Endodermal cell (in vitro differentiated cells): ENCODE measurements at regions not wholly inside any gene's neighbourhood (a gene's known extent, or its start where the extent isn't known, plus 50 kb on each side); places are given as distances from the start of the nearest gene placed in this dataset.
A peak's percentile ranks its signal among the peaks of the same experiment; 100 is the strongest.

ENCODE experiments used
- DNase-seq: peaks from one replicate; pipeline ENCODE4 v3.0.0-alpha.2; 2017
- H3K27ac ChIP-seq: 2 replicates; pipeline ENCODE4 v1.5.1; 2013; ENCODE audit warnings: mild to moderate bottlenecking, low read depth, low read length, moderate library complexity
- H3K27me3 ChIP-seq: 2 replicates; pipeline ENCODE4 v1.6.1; 2013; ENCODE audit warnings: mild to moderate bottlenecking, low read length, moderate library complexity; ENCODE audit not compliant: insufficient read depth, control insufficient read depth, poor library complexity, severe bottlenecking
- H3K36me3 ChIP-seq: 2 replicates; pipeline ENCODE4 v1.7.0; 2013; ENCODE audit warnings: mild to moderate bottlenecking, low read length, moderate library complexity; ENCODE audit not compliant: control insufficient read depth, insufficient read depth
- H3K4me1 ChIP-seq: one replicate; pipeline ENCODE4 v1.7.0; 2013; ENCODE audit warnings: low read length; ENCODE audit not compliant: control insufficient read depth, insufficient read depth
- H3K4me3 ChIP-seq: 2 replicates; pipeline ENCODE4 v1.5.1; 2013; ENCODE audit warnings: mild to moderate bottlenecking, low read length, moderate library complexity
- H3K9ac ChIP-seq: 2 replicates; pipeline ENCODE4 v1.6.1; 2013; ENCODE audit warnings: mild to moderate bottlenecking, low read length, moderate library complexity; ENCODE audit not compliant: poor library complexity, severe bottlenecking; ENCODE audit errors: extremely low read depth
- H3K9me3 ChIP-seq: 2 replicates; pipeline ENCODE4 v1.6.1; 2013; ENCODE audit warnings: mild to moderate bottlenecking, low read length, moderate library complexity; ENCODE audit not compliant: control insufficient read depth
- H3K27ac Mint-ChIP-seq: 2 replicates; pipeline ENCODE4 v1.8.0; 2020; ENCODE audit warnings: mixed read lengths
- H3K27me3 Mint-ChIP-seq: 2 replicates; pipeline ENCODE4 v1.8.0; 2021; ENCODE audit warnings: mild to moderate bottlenecking, mixed read lengths; ENCODE audit not compliant: insufficient read depth
- H3K36me3 Mint-ChIP-seq: 2 replicates; pipeline ENCODE4 v1.8.0; 2020; ENCODE audit warnings: low read depth, mixed read lengths
- H3K4me1 Mint-ChIP-seq: 2 replicates; pipeline ENCODE4 v1.8.0; 2020; ENCODE audit warnings: mixed read lengths
- H3K4me3 Mint-ChIP-seq: 2 replicates; pipeline ENCODE4 v1.8.0; 2020; ENCODE audit warnings: mild to moderate bottlenecking, moderate library complexity, mixed read lengths
- H3K9me3 Mint-ChIP-seq: 2 replicates; pipeline ENCODE4 v1.8.0; 2020; ENCODE audit warnings: mild to moderate bottlenecking, mixed read lengths
- CTCF ChIP-seq: fragments of 200-600 bp; sonication (generic); conservative IDR thresholded peaks from 2 replicates; pipeline ENCODE4 v1.5.0; 2021; ENCODE audit warnings: antibody characterized with exemption, mild to moderate bottlenecking
- WGBS, 2 experiments: methylation state at CpG; one replicate each; pipeline versions ENCODE4 v1.1.5 to v1.1.7; 2013; ENCODE audit warnings: missing lambda C conversion rate in 2 of 2, mixed read lengths in 1 of 2; ENCODE audit not compliant: insufficient coverage in 1 of 2, insufficient read length in 1 of 2; 5-methylcytosine and 5-hydroxymethylcytosine counted together

GRCh38 chr6:145075425-145075824, 659.9 kb downstream of the EPM2A start:
- no peaks in the 10 kb centered on the region for H3K36me3 ChIP-seq
- no peaks in the 10 kb centered on the region for H3K27me3 ChIP-seq
- Mint-ChIP-seq H3K4me3 (no peak overlapping the region), H3K9me3 (peaks cover 8% of the 10 kb centered on the region), H3K27ac (no peak overlapping the region), H3K27me3 (no peaks in the 10 kb centered on the region), H3K4me1 (no peaks in the 10 kb centered on the region), H3K36me3 (no peaks in the 10 kb centered on the region)
- H3K27ac ChIP-seq: no peak overlapping the region
- 80 to 84% methylated on average over 1 of the region's 1 CpG for WGBS, 2 experiments
- H3K9me3 ChIP-seq: no peaks in the 10 kb centered on the region
- H3K4me3 ChIP-seq: no peak overlapping the region
- no peak overlapping the region for H3K9ac ChIP-seq
- H3K4me1 ChIP-seq: no peaks in the 10 kb centered on the region
- TF ChIP-seq CTCF: peak; percentile 56
- no peak for DNase-seq

- H3K4me3 Mint-ChIP-seq: no peak overlapping the region
- H3K27me3 Mint-ChIP-seq: no peaks in the 10 kb centered on the region
- Histone ChIP-seq H3K27ac (no peak overlapping the region), H3K9me3 (no peaks in the 10 kb centered on the region), H3K4me3 (no peak overlapping the region), H3K4me1 (no peaks in the 10 kb centered on the region), H3K27me3 (no peaks in the 10 kb centered on the region), H3K36me3 (no peaks in the 10 kb centered on the region), H3K9ac (no peak overlapping the region)
- no peaks in the 10 kb centered on the region for H3K4me1 Mint-ChIP-seq
- TF ChIP-seq CTCF: no peak
- H3K27ac Mint-ChIP-seq: no peak overlapping the region
- 92 to 100% methylated on average over 2 to 8 of the region's 8 CpGs for WGBS, 2 experiments
- no peaks in the 10 kb centered on the region for H3K36me3 Mint-ChIP-seq
- H3K9me3 Mint-ChIP-seq: peaks cover 8% of the 10 kb centered on the region
- DNase-seq: no peak
These were observed 659.0 kb downstream of the EPM2A start for GRCh38 chr6:145076115-145076841.

- no peaks in the 10 kb centered on the region for H3K9me3 ChIP-seq
- no peak overlapping the region for H3K4me3 ChIP-seq
- H3K9ac ChIP-seq: no peak overlapping the region
- 100% methylated on average over 1 of the region's 1 CpG; no CpG with 5 or more reads in 1 of the 2 experiments for WGBS, 2 experiments
- H3K36me3 ChIP-seq: no peaks in the 10 kb centered on the region
- no peak for TF ChIP-seq CTCF
- H3K27me3 ChIP-seq: no peaks in the 10 kb centered on the region
- no peak for DNase-seq
- Mint-ChIP-seq H3K4me3 (no peak overlapping the region), H3K9me3 (peaks cover 6% of the 10 kb centered on the region), H3K27ac (no peak overlapping the region), H3K27me3 (no peaks in the 10 kb centered on the region), H3K4me1 (no peaks in the 10 kb centered on the region), H3K36me3 (no peaks in the 10 kb centered on the region)
- no peaks in the 10 kb centered on the region for H3K4me1 ChIP-seq
- H3K27ac ChIP-seq: no peak overlapping the region
These were observed 657.9 kb downstream of the EPM2A start for GRCh38 chr6:145077382-145077781.
